GM12878 (cell line): ENCODE measurements at regions not wholly inside any gene's neighbourhood (a gene's known extent, or its start where the extent isn't known, plus 50 kb on each side); places are given as distances from the start of the nearest gene placed in this dataset.

ENCODE experiments used
- CREM ChIP-seq: IDR thresholded peaks from 2 replicates; pipeline ENCODE4 v1.6.1; 2014; ENCODE audit warnings: antibody characterized with exemption, low read depth
- CTCF ChIP-seq, 3 experiments: IDR thresholded peaks in 2 of 3; conservative IDR thresholded peaks in 1 of 3; 2 replicates each; pipeline ENCODE4 v1.5.1; 2011; ENCODE audit warnings: low read depth in 3 of 3, low read length in 3 of 3, mild to moderate bottlenecking in 3 of 3, control low read depth in 2 of 3, moderate library complexity in 2 of 3, inconsistent platforms in 1 of 3, mixed read lengths in 1 of 3; ENCODE audit not compliant: control insufficient read depth in 2 of 3, insufficient read depth in 1 of 3; ENCODE audit errors: extremely low read depth in 1 of 3
- EP300 ChIP-seq, 2 experiments: fragments of 150-350 bp in 1 of 2; IDR thresholded peaks; 2 replicates each; pipeline ENCODE4 v1.6.1; 2011 to 2012; ENCODE audit warnings: low read depth in 2 of 2, low read length in 2 of 2, borderline replicate concordance in 1 of 2, improper control_type of control experiment in 1 of 2, inconsistent platforms in 1 of 2; ENCODE audit not compliant: control insufficient read depth in 1 of 2
- NR2C2 ChIP-seq: IDR thresholded peaks from 2 replicates; pipeline ENCODE4 v1.6.1; 2011; ENCODE audit warnings: borderline replicate concordance, low read depth; ENCODE audit not compliant: control insufficient read depth, insufficient read length
- RB1 ChIP-seq: fragments of 450-650 bp; formaldehyde crosslinking; IDR thresholded peaks from 2 replicates; pipeline ENCODE4 v1.6.1; 2017; ENCODE audit warnings: mild to moderate bottlenecking, borderline replicate concordance
- TF ChIP-seq, protein P1 (sequence below): IDR thresholded peaks from 2 replicates; pipeline ENCODE4 v1.6.1; 2011; ENCODE audit warnings: low read depth, low read length, improper control_type of control experiment, borderline replicate concordance

DNA sequence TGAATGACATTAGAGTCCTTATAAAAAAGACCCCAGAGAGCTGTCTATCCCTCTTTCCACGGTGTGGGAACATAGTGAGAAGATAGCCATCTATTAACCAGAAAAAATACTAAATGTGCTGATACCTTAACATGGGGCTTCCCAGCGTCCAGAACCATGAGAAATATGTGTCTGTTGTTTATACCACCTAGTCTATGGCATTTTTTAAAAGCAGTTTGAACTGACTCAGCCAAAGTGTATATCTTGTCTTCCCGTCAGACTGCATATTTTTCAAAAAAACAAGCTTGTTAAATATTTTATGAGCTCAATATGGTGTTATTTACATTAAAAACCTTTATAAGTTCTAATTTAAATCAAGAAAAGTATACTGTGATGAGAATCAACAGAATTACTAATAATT, 255.3 kb downstream of the HGF start:
- no peak for TF ChIP-seq CREM
- TF ChIP-seq EP300 (IDR thresholded peaks at IDR 0.05; ENCODE audit: borderline replicate concordance in 1 of 2, control insufficient read depth in 1 of 2, low read depth in 2 of 2, low read length in 2 of 2), result no peak
- no peak for TF ChIP-seq CTCF (IDR thresholded peaks at IDR 0.05 in 2 of 3, conservative IDR thresholded peaks at IDR 0.05 in 1 of 3; ENCODE audit: control insufficient read depth in 2 of 3, extremely low read depth in 1 of 3, insufficient read depth in 1 of 3, low read depth in 3 of 3, low read length in 3 of 3)
- no peak for TF ChIP-seq NR2C2
- TF ChIP-seq, protein P1, sequence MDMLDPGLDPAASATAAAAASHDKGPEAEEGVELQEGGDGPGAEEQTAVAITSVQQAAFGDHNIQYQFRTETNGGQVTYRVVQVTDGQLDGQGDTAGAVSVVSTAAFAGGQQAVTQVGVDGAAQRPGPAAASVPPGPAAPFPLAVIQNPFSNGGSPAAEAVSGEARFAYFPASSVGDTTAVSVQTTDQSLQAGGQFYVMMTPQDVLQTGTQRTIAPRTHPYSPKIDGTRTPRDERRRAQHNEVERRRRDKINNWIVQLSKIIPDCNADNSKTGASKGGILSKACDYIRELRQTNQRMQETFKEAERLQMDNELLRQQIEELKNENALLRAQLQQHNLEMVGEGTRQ, result no peak
- TF ChIP-seq RB1, result no peak
